Activated CD4-positive, alpha-beta T cell treated with anti-CD3 and anti-CD28 coated beads for 1 hour (primary cell): ENCODE measurements at regions not wholly inside any gene's neighbourhood (a gene's known extent, or its start where the extent isn't known, plus 50 kb on each side); places are given as distances from the start of the nearest gene placed in this dataset.

Experiments
- DNase-seq: peaks from one replicate; pipeline ENCODE4 v3.0.0-alpha.2; 2020

GRCh38 chr14:65329911-65330310 lies 82.6 kb upstream of the FUT8 start:
- DNase-seq: no peak

GRCh38 chr14:65330416-65330815 lies 82.1 kb upstream of the FUT8 start:
- DNase-seq: no peak

DNA sequence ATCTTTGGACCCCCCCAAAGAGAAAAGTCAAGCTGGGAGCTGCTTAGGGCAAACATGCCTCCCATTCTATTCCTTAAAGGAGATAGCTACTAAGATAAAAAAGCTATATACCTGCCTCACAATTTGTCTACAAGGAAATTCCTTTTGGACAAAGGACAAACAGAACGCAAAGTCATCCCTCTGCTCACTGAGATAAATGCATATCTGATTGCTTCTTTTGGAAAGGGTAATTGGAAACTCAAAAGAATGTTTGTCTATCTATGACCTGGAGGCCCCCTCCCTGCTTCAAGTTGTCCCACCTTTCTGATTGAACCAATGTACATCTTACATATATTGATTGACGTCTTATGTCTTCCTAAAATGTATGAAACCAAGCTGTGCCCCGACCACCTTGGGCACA lies 80.9 kb upstream of the FUT8 start:
- DNase-seq: no peak

GRCh38 chr14:65332141-65332871 lies 80.2 kb upstream of the FUT8 start:
- no peak for DNase-seq

DNA sequence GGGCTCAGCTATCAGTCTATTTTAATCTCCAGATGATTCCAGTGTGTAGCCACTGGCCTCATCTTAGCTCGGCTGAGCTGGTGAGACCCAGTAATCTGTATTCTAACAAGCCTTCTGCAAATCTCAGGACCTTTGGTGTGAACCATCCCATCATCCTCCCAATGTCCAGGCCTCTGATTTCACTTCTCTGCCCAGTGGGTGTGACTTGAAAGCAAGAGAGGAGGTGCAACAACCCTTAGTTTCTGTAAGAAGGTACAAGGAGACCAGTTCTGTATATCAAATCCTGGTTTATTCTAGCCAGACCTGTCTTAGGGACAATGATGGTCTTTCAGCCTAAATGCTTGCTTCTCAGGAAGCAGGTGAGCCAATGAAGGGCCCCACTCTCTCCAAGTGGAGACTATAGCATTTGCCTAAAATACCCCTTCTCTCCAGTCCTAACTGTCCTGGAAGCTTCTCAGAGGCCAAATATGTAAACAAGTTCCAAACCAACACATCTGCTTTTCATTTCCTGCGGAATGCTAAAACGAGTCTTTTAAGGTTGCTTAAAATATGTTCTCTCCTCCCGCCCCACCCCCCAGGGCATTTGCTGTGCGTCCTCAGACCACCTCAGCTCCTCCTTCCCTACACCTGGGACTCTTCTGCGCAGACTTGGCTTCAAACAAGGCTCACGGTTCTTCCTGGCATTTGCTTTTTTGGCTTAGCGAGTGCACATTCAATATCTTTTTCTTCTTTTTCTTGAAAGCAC lies 78.4 kb upstream of the FUT8 start:
- no peak for DNase-seq

DNA sequence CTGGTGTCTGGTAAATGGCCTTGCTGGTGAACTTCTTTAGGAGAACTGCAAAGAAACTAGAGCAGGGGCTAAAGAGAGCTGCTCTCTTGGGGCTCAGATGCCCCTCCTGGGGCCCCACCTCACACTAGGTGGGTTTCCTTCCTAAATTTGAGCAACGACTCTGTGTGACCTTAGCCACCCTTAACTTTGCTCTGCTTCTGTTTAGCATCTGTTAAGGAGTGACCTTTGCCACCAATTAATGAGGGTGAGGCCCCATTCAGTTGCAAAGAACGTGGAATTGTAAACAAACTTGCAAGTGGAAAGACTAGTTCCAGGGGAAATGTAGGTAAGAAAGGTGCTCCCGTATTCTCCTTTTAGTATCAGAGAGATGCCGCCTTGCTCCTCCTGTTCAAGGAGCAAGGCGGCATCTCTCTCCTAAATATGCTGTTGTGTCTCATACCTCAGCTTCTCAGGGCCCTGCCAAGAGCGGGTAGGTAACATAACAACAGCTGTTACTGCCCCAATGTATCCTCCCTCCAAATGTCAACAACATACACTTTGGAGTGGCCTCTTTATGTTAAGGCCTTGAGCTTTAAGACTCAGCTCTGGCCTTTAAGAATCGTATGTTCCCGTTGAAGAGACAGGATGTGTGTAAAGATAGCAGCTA lies 77.6 kb upstream of the FUT8 start:
- no peak for DNase-seq

DNA sequence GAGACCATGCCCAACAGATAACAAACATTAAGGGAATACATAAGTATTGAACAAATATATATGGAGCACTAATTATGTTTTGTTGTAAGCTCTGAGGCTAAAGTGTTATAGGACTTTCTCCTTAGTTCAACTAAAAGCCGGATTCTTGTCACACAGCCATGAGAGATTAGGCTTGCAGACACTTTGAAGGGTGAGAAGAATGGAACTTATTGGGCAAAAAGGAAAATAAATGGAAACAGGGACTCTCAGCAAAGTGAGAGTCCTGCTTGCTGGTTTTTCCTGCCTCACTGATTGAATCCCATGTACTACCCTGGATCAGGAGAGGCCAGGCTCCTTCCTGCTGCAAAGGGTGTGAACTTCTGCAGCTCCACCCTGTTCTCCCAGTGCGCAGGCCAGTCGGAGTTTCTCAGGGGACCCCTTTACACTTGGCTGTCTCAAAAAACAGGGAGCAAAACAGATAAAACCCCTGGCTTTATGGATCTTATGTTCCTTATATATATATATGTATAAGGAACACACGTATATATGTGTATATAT lies 77.1 kb upstream of the FUT8 start:
- no peak for DNase-seq

DNA sequence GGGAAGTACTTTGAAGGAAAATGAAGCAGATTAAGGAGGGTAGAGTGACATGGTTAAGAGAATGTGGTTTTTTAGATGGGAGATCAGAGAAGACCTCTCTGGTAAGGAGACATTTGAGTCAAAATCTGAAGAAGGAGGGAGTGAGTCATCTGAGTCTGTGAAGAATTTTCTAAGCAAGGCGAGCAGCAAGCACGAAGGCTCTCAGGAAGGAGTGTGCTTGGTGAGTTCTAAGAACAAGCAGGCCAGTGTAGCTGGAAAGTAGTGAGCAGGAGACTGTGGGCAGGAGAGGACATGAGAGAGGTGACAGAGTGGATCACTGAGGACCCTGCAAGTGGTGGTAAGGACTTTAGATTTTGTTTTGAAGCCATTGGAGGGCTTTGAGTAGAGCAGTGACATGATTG lies 76.3 kb upstream of the FUT8 start:
- no peak for DNase-seq

GRCh38 chr14:65339866-65340265 lies 72.7 kb upstream of the FUT8 start:
- no peak for DNase-seq

DNA sequence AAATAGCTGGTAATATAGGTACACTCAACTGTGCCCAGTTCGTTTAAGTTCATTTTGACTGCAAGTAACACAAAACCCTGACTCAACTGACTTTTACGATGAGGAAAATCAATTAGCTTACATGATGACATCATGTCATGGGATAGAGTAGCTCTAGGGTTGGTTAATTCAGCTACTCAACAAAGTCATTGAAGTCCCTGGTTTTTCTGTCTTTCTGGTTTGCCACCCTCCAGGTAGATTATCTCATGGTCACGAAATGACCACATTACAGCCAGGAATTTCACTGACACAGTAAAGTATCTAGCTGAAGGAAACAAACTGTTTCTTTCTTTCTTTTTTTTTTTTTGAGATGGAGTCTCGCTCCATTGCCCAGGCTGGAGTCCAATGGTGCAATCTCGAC lies 68.5 kb upstream of the FUT8 start:
- DNase-seq: no peak

DNA sequence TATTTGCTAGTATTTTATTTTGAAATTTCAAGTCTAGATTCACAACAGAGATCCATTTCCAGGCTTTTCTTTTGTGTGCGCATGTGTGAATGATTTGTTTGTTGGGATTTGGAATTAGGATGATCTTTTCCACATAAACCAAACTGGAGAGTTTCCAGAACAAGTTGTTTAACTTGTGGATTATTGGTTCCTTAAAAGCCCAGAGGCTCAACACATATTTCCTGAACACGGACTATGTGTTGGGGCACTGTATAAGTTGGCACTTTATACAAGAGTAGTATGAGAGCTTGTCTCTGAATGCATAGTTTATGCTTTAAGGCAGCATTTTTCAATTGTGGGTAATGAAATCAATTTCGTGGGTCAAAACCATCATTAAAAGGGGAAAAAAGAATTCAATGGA lies 67.3 kb upstream of the FUT8 start:
- DNase-seq: no peak

DNA sequence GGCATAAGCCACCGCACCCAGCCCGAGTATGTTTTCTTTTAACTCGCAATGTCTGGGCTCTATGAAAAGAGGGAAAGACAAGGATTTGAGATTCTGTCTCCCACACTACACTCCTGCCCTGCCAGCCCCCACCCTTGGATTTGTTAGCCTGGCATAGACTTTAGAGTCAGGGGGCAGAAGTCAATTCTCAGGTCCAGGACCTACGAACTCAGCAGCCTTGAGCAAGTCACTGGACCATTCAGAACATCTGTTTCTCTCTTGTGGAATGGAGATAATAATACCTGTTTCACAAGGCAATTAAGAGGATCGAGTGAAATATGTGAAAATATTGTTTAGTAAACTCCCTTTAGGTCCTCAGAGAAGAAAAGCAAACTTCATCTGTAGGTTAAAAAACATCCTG lies 66.1 kb upstream of the FUT8 start:
- no peak for DNase-seq

DNA sequence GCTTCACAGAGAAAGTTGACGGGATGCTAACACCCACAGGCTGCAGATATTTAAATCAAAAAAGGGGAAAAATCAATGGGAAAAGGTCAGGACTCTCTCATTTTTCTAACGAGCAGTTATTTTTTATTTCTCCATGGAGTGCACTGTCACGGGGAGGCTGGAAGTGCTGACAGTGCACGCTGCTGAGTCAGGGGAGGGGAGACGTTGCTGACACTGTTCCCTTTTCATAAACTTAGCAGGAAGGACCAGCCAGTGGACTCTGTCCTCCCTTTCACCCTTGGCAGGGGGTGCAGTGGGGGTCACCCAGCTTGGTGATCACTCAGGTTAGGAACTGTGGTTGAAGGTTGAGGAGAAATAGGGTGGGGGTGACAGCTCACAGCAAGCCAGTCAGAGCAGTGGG lies 65.6 kb upstream of the FUT8 start:
- no peak for DNase-seq

- no peak for DNase-seq
These were observed 64.4 kb upstream of the FUT8 start for GRCh38 chr14:65348137-65348536.

DNA sequence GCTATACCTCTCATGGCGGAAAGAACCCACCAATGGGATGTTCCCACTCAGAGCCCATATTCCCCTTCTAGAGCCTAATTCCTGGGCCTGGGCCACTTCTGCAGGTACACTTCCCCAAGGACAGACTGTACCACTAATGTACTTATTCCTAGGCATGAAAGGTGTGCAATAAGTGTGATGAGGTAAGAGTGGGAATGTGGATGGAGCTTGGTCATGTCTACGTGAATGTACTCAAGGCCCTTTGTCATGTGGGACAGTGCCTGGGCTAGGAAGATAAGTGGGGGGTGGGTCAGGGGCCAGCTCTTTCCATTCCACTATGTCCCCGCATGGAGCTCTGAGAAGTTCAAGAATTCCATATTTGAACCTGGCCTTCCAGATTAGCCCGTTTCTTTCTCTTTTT lies 63.4 kb upstream of the FUT8 start:
- no peak for DNase-seq

DNA sequence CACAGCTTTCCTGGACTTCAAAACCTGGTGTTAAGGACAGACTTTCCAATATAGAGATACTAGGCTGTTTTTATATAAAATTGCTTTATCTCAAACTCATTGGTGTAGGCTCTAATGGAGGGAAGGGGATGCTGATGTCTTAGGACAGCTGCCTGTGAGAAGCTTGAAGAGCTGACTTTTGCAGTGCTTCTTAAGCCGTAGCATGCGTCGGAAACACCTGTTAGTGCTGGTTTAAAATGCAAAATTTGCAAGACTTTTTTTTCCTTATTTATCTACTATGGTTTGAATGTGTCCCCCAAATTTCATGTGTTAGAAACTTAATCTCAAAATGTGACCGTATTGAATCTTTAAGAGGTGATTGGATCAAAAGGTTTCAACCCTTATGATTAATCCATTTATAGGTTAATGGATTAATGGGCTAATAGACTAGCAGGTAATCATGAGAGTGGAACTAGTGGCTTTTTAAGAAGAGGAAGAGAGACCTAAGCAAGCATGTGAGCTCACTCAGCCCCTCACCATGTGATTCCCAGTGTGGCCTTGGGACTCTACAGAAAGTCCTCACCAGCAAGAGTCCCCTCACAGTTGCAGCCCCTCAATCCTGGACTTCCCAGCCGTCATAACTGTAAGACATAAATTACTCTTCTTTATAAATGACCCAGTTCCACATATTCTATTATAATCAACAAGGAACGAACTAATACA lies 60.9 kb upstream of the FUT8 start:
- no peak for DNase-seq

DNA sequence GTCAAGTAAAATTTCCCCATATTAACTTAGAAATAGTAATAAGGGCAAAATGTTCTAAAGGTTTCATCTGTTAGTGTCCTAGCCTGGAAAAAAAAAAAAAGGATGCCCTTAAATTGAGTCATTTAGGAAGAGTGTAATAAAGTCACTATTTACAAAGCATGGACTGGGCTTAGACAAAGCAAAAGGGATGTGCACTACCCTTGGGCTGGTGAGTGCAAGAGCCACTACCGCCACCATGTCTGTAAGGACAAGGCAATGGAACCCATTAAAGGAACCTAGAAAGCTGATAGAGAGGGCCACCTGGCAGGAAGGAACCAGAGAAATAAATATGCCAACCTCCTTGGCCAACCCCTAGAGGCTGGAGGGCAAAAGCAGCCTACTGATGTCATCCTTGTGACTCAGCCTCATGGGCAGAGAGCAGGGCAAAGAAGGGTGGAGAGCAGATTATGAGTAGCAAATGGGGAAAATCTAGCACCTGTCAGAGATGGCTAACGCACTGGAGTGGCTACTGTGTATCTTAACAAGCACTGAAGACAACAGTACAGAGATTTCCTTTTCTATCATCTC lies 59.5 kb upstream of the FUT8 start:
- no peak for DNase-seq

GRCh38 chr14:65354131-65354530 lies 58.4 kb upstream of the FUT8 start:
- DNase-seq: no peak

DNA sequence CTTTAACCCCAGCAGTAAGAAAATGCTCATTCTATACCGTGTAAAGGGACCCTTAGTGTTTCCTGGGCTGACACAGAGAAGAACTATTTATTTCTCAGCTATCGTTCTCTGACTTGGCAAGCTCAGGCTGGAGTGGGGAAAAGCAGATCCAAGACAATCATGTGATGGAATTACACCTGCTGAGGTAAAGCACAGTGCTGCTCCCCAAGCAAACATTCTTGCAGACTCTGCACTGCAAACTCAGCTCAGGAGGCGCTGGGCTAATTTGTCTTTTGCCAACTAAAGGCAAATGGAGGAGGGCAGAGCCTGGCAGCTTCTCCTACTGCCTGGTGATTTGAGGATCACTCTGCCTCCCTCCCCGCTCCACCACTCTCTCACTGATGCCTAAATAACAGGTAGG lies 57.8 kb upstream of the FUT8 start:
- no peak for DNase-seq

DNA sequence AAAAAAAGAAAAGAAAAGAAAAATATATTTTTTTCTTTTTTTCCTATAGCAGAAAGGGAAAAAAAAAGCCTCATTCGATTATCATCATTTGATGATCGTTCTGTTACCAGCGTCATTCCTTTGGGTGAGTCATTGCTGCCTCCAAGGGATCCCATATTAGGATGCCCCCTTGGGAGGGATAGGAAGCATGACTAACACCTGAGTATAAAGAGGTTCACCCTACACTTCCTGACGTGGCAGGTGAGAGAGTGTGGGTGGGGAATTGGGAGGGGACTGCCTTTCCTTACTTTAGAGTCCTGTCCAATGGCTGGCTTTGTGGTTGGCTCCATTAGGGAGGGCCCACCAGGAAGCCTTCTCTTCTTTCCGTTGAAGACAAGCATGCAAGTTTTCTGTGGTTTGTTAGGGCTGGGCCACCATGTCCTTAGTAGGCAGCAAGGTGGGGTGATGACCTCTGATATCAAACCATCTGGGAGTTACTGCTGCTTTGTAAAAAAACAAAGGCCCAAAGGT lies 56.1 kb upstream of the FUT8 start:
- no peak for DNase-seq

DNA sequence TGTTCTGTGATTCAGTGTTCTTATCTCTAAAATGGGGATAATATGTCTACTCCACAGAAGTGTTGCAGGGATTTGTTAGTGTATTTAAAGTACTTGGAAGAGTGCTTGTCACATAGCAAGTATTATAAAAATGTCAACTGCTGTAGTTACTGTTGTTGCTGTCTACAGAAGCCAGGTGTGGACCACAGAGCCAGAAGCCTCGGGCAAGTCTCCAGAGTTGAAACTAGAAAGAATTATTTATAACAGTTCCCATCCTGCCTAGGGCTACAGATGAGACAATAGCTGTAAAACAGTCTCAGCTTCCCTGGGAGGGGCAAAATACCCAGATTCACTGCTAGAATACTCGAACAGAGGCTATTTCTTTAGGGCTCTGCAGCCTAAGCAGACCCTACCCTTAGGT lies 55.4 kb upstream of the FUT8 start:
- no peak for DNase-seq

DNA sequence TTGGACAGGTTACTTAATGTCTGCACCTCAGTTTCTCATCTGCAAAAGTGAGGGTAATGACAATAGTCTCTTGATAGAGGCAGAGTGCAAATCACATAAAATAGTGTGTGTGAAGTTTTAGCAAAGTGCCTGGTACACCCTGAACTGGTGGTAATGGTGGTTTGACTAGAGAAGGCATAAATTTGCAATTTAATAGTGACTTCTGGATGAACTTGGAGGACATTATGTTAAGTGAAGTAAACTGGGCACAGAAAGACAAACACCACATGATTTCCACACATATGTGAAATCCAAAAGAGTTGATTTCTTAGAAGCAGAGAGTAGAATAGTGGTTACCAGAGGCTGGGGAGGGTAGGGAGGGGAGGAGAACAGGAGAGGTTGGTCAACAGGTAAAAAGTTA lies 54.8 kb upstream of the FUT8 start:
- DNase-seq: no peak

GRCh38 chr14:65359503-65359902 lies 53.0 kb upstream of the FUT8 start:
- no peak for DNase-seq
